GM12878 (cell line): ENCODE measurements at regions not wholly inside any gene's neighbourhood (a gene's known extent, or its start where the extent isn't known, plus 50 kb on each side); places are given as distances from the start of the nearest gene placed in this dataset.

Source experiments
- CBX3 ChIP-seq: fragments of 200-600 bp; sonication (generic); IDR thresholded peaks from 2 replicates; pipeline ENCODE4 v1.6.1; 2016; ENCODE audit warnings: low read depth, borderline replicate concordance
- CHD2 ChIP-seq: IDR thresholded peaks from 2 replicates; pipeline ENCODE4 v1.6.1; 2011; ENCODE audit warnings: low read depth, low read length, improper control_type of control experiment, borderline replicate concordance
- CTCF ChIP-seq, 3 experiments: IDR thresholded peaks in 2 of 3; conservative IDR thresholded peaks in 1 of 3; 2 replicates each; pipeline ENCODE4 v1.5.1; 2011; ENCODE audit warnings: low read depth in 3 of 3, low read length in 3 of 3, mild to moderate bottlenecking in 3 of 3, control low read depth in 2 of 3, moderate library complexity in 2 of 3, inconsistent platforms in 1 of 3, mixed read lengths in 1 of 3; ENCODE audit not compliant: control insufficient read depth in 2 of 3, insufficient read depth in 1 of 3; ENCODE audit errors: extremely low read depth in 1 of 3
- POLR2A ChIP-seq: IDR thresholded peaks from 2 replicates; pipeline ENCODE4 v1.6.1; 2011; ENCODE audit warnings: low read depth, mild to moderate bottlenecking, low read length
- POLR2AphosphoS5 ChIP-seq: IDR thresholded peaks from 2 replicates; pipeline ENCODE4 v1.6.1; 2011; ENCODE audit warnings: mild to moderate bottlenecking, low read length, inconsistent platforms
- REST ChIP-seq: IDR thresholded peaks from 2 replicates; pipeline ENCODE4 v1.6.1; 2012; ENCODE audit warnings: mild to moderate bottlenecking, low read depth, low read length
- SIN3A ChIP-seq: IDR thresholded peaks from 2 replicates; pipeline ENCODE4 v1.6.1; 2012; ENCODE audit warnings: low read depth, low read length, improper control_type of control experiment
- STAT1 ChIP-seq: fragments of 450-650 bp; conservative IDR thresholded peaks from 2 replicates; pipeline ENCODE4 v1.6.1; 2014; ENCODE audit warnings: antibody characterized with exemption, mild to moderate bottlenecking

GRCh38 chr6:156620331-156620730 is 156.8 kb upstream of the ARID1B start:
- TF ChIP-seq POLR2A (no peak), REST (no peak), CTCF (IDR thresholded peaks at IDR 0.05 in 2 of 3, conservative IDR thresholded peaks at IDR 0.05 in 1 of 3; ENCODE audit: control insufficient read depth in 2 of 3, extremely low read depth in 1 of 3, insufficient read depth in 1 of 3, low read depth in 3 of 3, low read length in 3 of 3) (no peak), CHD2 (no peak), STAT1 (no peak), POLR2AphosphoS5 (no peak), SIN3A (no peak), CBX3 (no peak)
